Mesendoderm (in vitro differentiated cells): ENCODE measurements at regions not wholly inside any gene's neighbourhood (a gene's known extent, or its start where the extent isn't known, plus 50 kb on each side); places are given as distances from the start of the nearest gene placed in this dataset.

Source experiments
- DNase-seq: peaks from one replicate; pipeline ENCODE4 v3.0.0; 2013
- H2AK5ac ChIP-seq: 2 replicates; pipeline ENCODE4 v1.6.1; 2013; ENCODE audit warnings: low read length, inconsistent platforms
- H2BK120ac ChIP-seq: 2 replicates; pipeline ENCODE4 v1.6.1; 2013; ENCODE audit warnings: low read depth, mild to moderate bottlenecking, low read length, moderate library complexity, mixed read lengths
- H2BK15ac ChIP-seq: replicated peaks from 2 replicates; pipeline ENCODE4 v1.6.1; 2013; ENCODE audit warnings: low read depth, mild to moderate bottlenecking, moderate library complexity
- H2BK5ac ChIP-seq: 2 replicates; pipeline ENCODE4 v1.6.1; 2013; ENCODE audit warnings: low read length, inconsistent platforms
- H3K18ac ChIP-seq: 2 replicates; pipeline ENCODE4 v1.6.1; 2013; ENCODE audit warnings: mild to moderate bottlenecking, low read length, mixed read lengths
- H3K23ac ChIP-seq: one replicate; pipeline ENCODE4 v1.6.1; 2013; ENCODE audit warnings: low read length
- H3K27ac ChIP-seq: 2 replicates; pipeline ENCODE4 v1.5.1; 2013; ENCODE audit warnings: low read depth, mild to moderate bottlenecking, inconsistent platforms, low read length, moderate library complexity
- H3K27me3 ChIP-seq: 2 replicates; pipeline ENCODE4 v1.6.1; 2013; ENCODE audit warnings: low read length, control low read depth, mild to moderate bottlenecking, inconsistent platforms; ENCODE audit not compliant: insufficient read depth, poor library complexity
- H3K36me3 ChIP-seq: 2 replicates; pipeline ENCODE4 v1.6.1; 2013; ENCODE audit warnings: low read length, inconsistent platforms; ENCODE audit not compliant: control insufficient read depth, insufficient read depth
- H3K4ac ChIP-seq: one replicate; pipeline ENCODE4 v1.6.1; 2013; ENCODE audit warnings: low read depth, mild to moderate bottlenecking, low read length, moderate library complexity
- H3K4me1 ChIP-seq: 2 replicates; pipeline ENCODE4 v1.6.1; 2013; ENCODE audit warnings: low read depth, low read length, inconsistent platforms; ENCODE audit not compliant: control insufficient read depth
- H3K4me2 ChIP-seq: 2 replicates; pipeline ENCODE4 v1.6.1; 2013; ENCODE audit warnings: low read length
- H3K4me3 ChIP-seq: 2 replicates; pipeline ENCODE4 v1.5.1; 2013; ENCODE audit warnings: mild to moderate bottlenecking, low read length
- H3K56ac ChIP-seq: one replicate; pipeline ENCODE4 v1.6.1; 2013; ENCODE audit warnings: low read length
- H3K79me1 ChIP-seq: 2 replicates; pipeline ENCODE4 v1.6.1; 2013; ENCODE audit warnings: low read length, inconsistent platforms
- H3K79me2 ChIP-seq: 2 replicates; pipeline ENCODE4 v1.6.1; 2013; ENCODE audit warnings: mild to moderate bottlenecking, low read length; ENCODE audit not compliant: control insufficient read depth, insufficient read depth
- H3K9ac ChIP-seq: 2 replicates; pipeline ENCODE4 v1.6.1; 2013; ENCODE audit warnings: low read length, inconsistent platforms
- H4K5ac ChIP-seq: one replicate; pipeline ENCODE4 v1.6.1; 2013; ENCODE audit warnings: low read length
- H4K8ac ChIP-seq: one replicate; pipeline ENCODE4 v1.6.1; 2013; ENCODE audit warnings: low read depth, mild to moderate bottlenecking, control low read depth, low read length, moderate library complexity
- WGBS: extraction: QIAGEN DNeasy Blood & Tissue Kit; methylation state at CpG from one replicate; pipeline ENCODE4 v1.1.7; 2013; ENCODE audit warnings: low lambda C conversion rate, missing lambda C conversion rate; ENCODE audit not compliant: insufficient coverage; ENCODE audit errors: extremely low coverage; 5-methylcytosine and 5-hydroxymethylcytosine counted together

DNA sequence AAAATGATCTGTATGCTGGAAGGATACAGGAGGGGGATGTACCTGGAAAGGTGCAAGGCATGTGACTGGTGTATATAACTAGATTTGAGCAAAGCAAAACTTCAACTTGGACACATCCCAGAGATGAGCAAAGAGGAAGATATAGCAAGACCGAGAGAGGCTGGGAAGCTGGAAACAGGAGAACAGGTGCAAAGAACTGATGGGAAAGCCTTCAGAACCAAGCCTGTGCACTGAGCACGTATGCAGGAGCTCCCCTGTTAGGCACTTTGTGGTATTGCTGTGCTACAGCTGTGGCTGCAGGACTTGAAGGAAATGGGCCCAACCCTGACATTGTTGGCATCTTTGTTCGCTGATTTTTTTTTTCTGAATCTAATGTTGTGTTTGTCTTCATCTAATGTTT lies 120.7 kb upstream of the PWP1 start:
- Histone ChIP-seq H3K27me3 (no peaks in the 10 kb centered on the region), H2AK5ac (no peak overlapping the region), H3K23ac (no peak overlapping the region), H2BK5ac (no peak overlapping the region), H3K79me1 (no peaks in the 10 kb centered on the region), H3K4me1 (no peaks in the 10 kb centered on the region), H3K9ac (no peak overlapping the region), H3K18ac (no peak overlapping the region), H3K4ac (no peak overlapping the region), H3K27ac (no peak overlapping the region), H4K5ac (no peak overlapping the region), H3K79me2 (no peaks in the 10 kb centered on the region), H2BK120ac (no peak overlapping the region), H2BK15ac (no peak overlapping the region), H3K4me3 (no peak overlapping the region), H4K8ac (no peak overlapping the region), H3K36me3 (no peaks in the 10 kb centered on the region), H3K4me2 (no peak overlapping the region), H3K56ac (no peak overlapping the region)
- DNase-seq, result peak; percentile 59
- no CpG with 5 or more reads among the region's 3 CpGs for WGBS

GRCh38 chr12:107565551-107565950 lies 120.0 kb upstream of the PWP1 start:
- no peak overlapping the region for H2BK15ac ChIP-seq
- no peaks in the 10 kb centered on the region for H3K4me1 ChIP-seq
- H3K79me2 ChIP-seq, result no peaks in the 10 kb centered on the region
- no peak overlapping the region for H3K4me3 ChIP-seq
- H3K27me3 ChIP-seq, result no peaks in the 10 kb centered on the region
- H3K27ac ChIP-seq, result no peak overlapping the region
- no peak overlapping the region for H3K18ac ChIP-seq
- no peaks in the 10 kb centered on the region for H3K79me1 ChIP-seq
- H3K23ac ChIP-seq, result no peak overlapping the region
- H3K9ac ChIP-seq, result no peak overlapping the region
- no peak overlapping the region for H2BK5ac ChIP-seq
- H2BK120ac ChIP-seq, result no peak overlapping the region
- no peak overlapping the region for H3K56ac ChIP-seq
- no peak overlapping the region for H4K8ac ChIP-seq
- H3K4ac ChIP-seq, result no peak overlapping the region
- no CpG with 5 or more reads among the region's 5 CpGs for WGBS
- no peak for DNase-seq
- no peak overlapping the region for H3K4me2 ChIP-seq
- H4K5ac ChIP-seq, result no peak overlapping the region
- H3K36me3 ChIP-seq, result no peaks in the 10 kb centered on the region
- no peak overlapping the region for H2AK5ac ChIP-seq

GRCh38 chr12:107567876-107568619 lies 117.6 kb upstream of the PWP1 start:
- Histone ChIP-seq H3K4me2 (no peak overlapping the region), H2AK5ac (no peak overlapping the region), H3K4me1 (no peaks in the 10 kb centered on the region), H3K23ac (no peak overlapping the region), H2BK5ac (no peak overlapping the region), H3K4ac (no peak overlapping the region), H3K79me2 (no peaks in the 10 kb centered on the region), H3K27ac (no peak overlapping the region), H4K8ac (no peak overlapping the region), H3K4me3 (no peak overlapping the region), H2BK120ac (no peak overlapping the region), H3K79me1 (no peaks in the 10 kb centered on the region), H3K27me3 (no peaks in the 10 kb centered on the region), H3K9ac (no peak overlapping the region), H3K56ac (no peak overlapping the region), H3K36me3 (no peaks in the 10 kb centered on the region), H3K18ac (no peak overlapping the region), H4K5ac (no peak overlapping the region), H2BK15ac (no peak overlapping the region)
- WGBS, result no CpG with 5 or more reads among the region's 6 CpGs
- DNase-seq, result no peak

DNA sequence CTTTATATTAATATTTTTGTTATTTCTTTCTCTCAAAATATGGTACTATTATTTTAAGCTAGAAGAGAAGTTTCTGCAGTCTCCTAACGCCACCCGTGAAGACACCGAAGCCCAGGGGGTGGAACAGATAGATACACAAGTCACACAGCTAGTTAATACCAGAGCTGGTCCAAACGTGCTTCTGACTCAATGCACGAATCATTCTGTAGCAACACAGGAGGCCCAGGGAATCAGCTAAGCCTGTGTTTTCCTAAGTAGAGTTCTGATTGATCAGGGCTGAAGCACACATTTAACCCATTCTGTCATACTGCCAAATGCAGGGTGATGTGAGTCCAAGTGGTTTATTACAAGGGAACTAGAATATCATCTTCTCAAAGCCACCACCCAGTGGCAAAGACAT lies 116.9 kb upstream of the PWP1 start:
- H4K5ac ChIP-seq, result no peak overlapping the region
- H3K4ac ChIP-seq, result no peak overlapping the region
- no peak overlapping the region for H3K9ac ChIP-seq
- H2AK5ac ChIP-seq, result no peak overlapping the region
- no peak overlapping the region for H3K23ac ChIP-seq
- H2BK120ac ChIP-seq, result no peak overlapping the region
- H3K27me3 ChIP-seq, result no peaks in the 10 kb centered on the region
- no peak overlapping the region for H3K56ac ChIP-seq
- no peak overlapping the region for H2BK5ac ChIP-seq
- H3K36me3 ChIP-seq, result no peaks in the 10 kb centered on the region
- no peak overlapping the region for H3K4me2 ChIP-seq
- no peaks in the 10 kb centered on the region for H3K4me1 ChIP-seq
- H3K79me2 ChIP-seq, result no peaks in the 10 kb centered on the region
- H4K8ac ChIP-seq, result no peak overlapping the region
- no peak overlapping the region for H3K27ac ChIP-seq
- no CpG with 5 or more reads among the region's 5 CpGs for WGBS
- H3K18ac ChIP-seq, result no peak overlapping the region
- H2BK15ac ChIP-seq, result no peak overlapping the region
- DNase-seq, result no peak
- no peak overlapping the region for H3K4me3 ChIP-seq
- no peaks in the 10 kb centered on the region for H3K79me1 ChIP-seq

- H2AK5ac ChIP-seq, result no peak overlapping the region
- no peak for DNase-seq
- no peak overlapping the region for H3K18ac ChIP-seq
- H3K27me3 ChIP-seq, result no peaks in the 10 kb centered on the region
- no peak overlapping the region for H2BK120ac ChIP-seq
- H3K23ac ChIP-seq, result no peak overlapping the region
- no peaks in the 10 kb centered on the region for H3K79me1 ChIP-seq
- no peak overlapping the region for H3K9ac ChIP-seq
- H2BK5ac ChIP-seq, result no peak overlapping the region
- no peak overlapping the region for H3K56ac ChIP-seq
- H3K4me2 ChIP-seq, result no peak overlapping the region
- no peaks in the 10 kb centered on the region for H3K4me1 ChIP-seq
- no peaks in the 10 kb centered on the region for H3K79me2 ChIP-seq
- no peak overlapping the region for H3K27ac ChIP-seq
- no peak overlapping the region for H4K8ac ChIP-seq
- no peak overlapping the region for H3K4ac ChIP-seq
- H4K5ac ChIP-seq, result no peak overlapping the region
- H3K36me3 ChIP-seq, result no peaks in the 10 kb centered on the region
- H2BK15ac ChIP-seq, result no peak overlapping the region
- H3K4me3 ChIP-seq, result no peak overlapping the region
- WGBS, result no CpG with 5 or more reads among the region's 1 CpG
These were observed 114.9 kb upstream of the PWP1 start for GRCh38 chr12:107570721-107571120.

GRCh38 chr12:107571492-107571891 lies 114.1 kb upstream of the PWP1 start:
- Histone ChIP-seq H2AK5ac (no peak overlapping the region), H4K5ac (no peak overlapping the region), H3K4me1 (no peaks in the 10 kb centered on the region), H4K8ac (no peak overlapping the region), H3K36me3 (no peaks in the 10 kb centered on the region), H3K9ac (no peak overlapping the region), H3K56ac (no peak overlapping the region), H2BK15ac (no peak overlapping the region), H2BK5ac (no peak overlapping the region), H3K4me2 (no peak overlapping the region), H3K79me1 (no peaks in the 10 kb centered on the region), H3K23ac (no peak overlapping the region), H3K4me3 (no peak overlapping the region), H3K4ac (no peak overlapping the region), H3K27me3 (no peaks in the 10 kb centered on the region), H2BK120ac (no peak overlapping the region), H3K27ac (no peak overlapping the region), H3K79me2 (no peaks in the 10 kb centered on the region), H3K18ac (no peak overlapping the region)
- no CpG with 5 or more reads among the region's 7 CpGs for WGBS
- DNase-seq, result no peak
